Stimulated activated naive CD8-positive, alpha-beta T cell treated with anti-CD3 and anti-CD28 coated beads, Interleukin-15, Interleukin-2, amounts not matched to agents 100 ng/mL and 50 ng/mL, for 24 hours (primary cell): ENCODE measurements at regions not wholly inside any gene's neighbourhood (a gene's known extent, or its start where the extent isn't known, plus 50 kb on each side); places are given as distances from the start of the nearest gene placed in this dataset.

Experiments
- H3K27ac Mint-ChIP-seq: one replicate; pipeline ENCODE4 v1.8.0; 2021; ENCODE audit warnings: mild to moderate bottlenecking, mixed read lengths
- H3K27me3 Mint-ChIP-seq: one replicate; pipeline ENCODE4 v1.8.0; 2021; ENCODE audit warnings: mixed read lengths
- H3K36me3 Mint-ChIP-seq: one replicate; pipeline ENCODE4 v1.8.0; 2021; ENCODE audit warnings: low read depth, mixed read lengths
- H3K4me1 Mint-ChIP-seq: one replicate; pipeline ENCODE4 v1.8.0; 2021; ENCODE audit warnings: low read depth, mixed read lengths
- H3K4me3 Mint-ChIP-seq: one replicate; pipeline ENCODE4 v1.8.0; 2021; ENCODE audit warnings: mild to moderate bottlenecking, mixed read lengths
- H3K9me3 Mint-ChIP-seq: one replicate; pipeline ENCODE4 v1.8.0; 2021; ENCODE audit warnings: mixed read lengths

DNA sequence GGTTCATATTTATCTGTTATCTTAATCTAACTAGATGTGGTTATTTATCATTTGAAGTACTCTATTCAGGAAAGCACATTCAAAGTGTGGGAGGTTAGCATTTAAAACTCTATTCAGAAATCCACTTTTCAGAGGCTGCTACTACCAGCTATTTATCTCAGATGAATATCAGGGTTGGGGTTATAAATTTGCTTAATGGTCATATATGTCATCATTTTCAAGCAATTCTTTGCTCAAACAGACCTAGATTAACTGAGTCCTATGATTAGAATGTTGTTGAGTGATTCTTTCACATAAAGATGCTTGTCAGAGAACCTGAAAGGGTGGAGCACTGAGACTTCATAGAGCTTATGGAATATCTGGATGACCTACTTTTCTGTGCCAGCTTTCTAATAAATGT, 436.9 kb upstream of the TGFBR2 start:
- no peaks in the 10 kb centered on the region for H3K9me3 Mint-ChIP-seq
- no peak overlapping the region for H3K27ac Mint-ChIP-seq
- H3K36me3 Mint-ChIP-seq: no peaks in the 10 kb centered on the region
- no peaks in the 10 kb centered on the region for H3K27me3 Mint-ChIP-seq
- H3K4me3 Mint-ChIP-seq: no peak overlapping the region
- H3K4me1 Mint-ChIP-seq: no peaks in the 10 kb centered on the region

DNA sequence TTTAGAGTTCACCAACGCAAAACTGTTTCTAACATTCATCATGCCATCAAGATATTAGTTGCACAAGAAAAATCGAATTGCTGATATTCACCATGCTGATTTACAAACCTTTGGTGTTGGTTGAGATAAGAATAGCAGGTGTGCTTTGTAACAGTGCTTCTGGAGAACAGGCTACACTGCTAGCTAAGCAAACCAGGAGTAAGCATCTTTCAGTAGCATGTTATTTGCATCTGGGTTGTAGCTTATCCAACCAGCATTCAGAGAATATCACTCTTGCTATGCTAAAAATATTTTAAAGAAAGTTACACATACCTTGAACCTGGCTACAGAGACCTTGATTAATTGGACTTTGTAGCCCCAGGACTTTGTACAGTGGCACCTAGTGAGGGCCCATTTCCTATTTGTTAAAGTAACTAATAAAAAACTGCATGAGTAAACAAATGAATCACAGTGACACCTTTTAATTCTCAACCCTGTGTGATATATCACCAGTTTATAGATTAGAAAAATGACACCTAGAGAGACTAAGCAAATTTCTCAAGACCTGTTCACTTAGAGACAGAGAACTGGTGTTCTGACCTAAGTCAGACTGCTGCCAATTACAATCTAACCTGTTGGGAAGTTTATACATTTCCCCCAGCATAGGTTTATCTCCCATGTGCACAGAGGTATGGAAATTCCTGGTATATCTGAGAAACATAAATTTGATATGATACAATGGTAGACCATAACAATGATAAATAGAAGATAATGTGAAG, 435.5 kb upstream of the TGFBR2 start:
- Mint-ChIP-seq H3K36me3 (no peaks in the 10 kb centered on the region), H3K4me3 (no peak overlapping the region), H3K27ac (no peak overlapping the region), H3K27me3 (no peaks in the 10 kb centered on the region), H3K4me1 (no peaks in the 10 kb centered on the region), H3K9me3 (no peaks in the 10 kb centered on the region)

DNA sequence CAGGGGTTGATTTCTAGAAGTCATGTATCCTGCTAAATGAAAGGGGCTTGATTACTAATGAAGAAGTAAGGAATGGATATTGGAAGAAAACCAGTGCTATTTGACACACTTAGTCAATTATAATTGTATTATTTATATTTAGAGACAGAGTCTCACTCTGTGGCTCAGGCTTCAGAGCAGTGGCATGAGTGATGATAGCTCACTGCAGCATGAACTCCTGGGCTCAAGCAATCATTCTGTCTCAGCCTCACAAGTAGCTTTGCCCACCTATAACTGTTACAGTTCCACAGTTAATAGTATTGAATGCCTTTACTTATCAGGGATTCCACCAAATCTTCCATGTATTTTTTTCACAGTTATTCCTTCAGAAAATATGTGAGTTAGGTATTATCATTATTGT, 432.0 kb upstream of the TGFBR2 start:
- H3K27me3 Mint-ChIP-seq: no peaks in the 10 kb centered on the region
- H3K27ac Mint-ChIP-seq: no peak overlapping the region
- no peak overlapping the region for H3K4me3 Mint-ChIP-seq
- H3K9me3 Mint-ChIP-seq: no peaks in the 10 kb centered on the region
- no peaks in the 10 kb centered on the region for H3K36me3 Mint-ChIP-seq
- no peaks in the 10 kb centered on the region for H3K4me1 Mint-ChIP-seq

DNA sequence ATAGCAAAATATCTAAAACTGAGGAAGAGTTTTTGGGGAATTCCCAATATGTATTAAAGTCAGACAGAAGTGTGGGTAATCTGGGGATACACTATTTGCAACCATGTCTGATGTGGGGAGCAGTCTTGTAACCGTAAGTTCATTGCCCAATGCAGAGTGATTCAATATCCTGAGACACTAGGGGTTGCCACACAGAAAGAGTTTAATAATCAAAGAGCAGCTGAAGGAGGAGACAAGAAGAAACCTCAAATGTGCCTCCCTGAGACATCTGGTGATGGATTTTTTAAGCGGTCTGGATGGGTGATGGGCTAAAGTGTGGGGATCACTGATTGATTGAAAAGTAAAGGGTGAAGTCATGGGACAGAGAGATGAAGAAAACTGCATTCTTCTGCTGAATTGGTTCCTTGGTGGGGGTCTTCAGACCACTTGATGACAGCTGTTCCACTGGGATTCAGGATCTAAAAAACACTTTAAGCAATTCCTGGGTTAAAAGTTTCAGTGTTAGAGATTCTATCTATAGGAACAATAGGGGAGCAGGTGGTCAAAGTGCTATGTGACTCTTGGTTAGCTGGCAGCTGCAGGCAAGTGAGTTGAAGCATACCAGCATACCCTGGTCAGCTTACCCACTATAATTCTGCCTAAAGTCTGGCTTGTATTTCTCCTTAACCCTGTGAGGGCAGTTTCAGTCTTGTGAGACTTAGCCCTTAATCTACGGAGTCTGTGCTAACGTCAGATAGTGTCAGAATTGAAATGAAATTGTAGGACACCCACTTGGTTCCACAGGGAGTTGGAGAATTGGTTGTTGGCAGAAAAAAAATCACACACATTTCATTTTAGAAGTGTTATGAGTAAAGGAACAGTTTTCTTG, 425.9 kb upstream of the TGFBR2 start:
- H3K27me3 Mint-ChIP-seq: peaks cover 4% of the 10 kb centered on the region
- H3K27ac Mint-ChIP-seq: no peak overlapping the region
- no peaks in the 10 kb centered on the region for H3K9me3 Mint-ChIP-seq
- H3K36me3 Mint-ChIP-seq: no peaks in the 10 kb centered on the region
- no peaks in the 10 kb centered on the region for H3K4me1 Mint-ChIP-seq
- no peak overlapping the region for H3K4me3 Mint-ChIP-seq

DNA sequence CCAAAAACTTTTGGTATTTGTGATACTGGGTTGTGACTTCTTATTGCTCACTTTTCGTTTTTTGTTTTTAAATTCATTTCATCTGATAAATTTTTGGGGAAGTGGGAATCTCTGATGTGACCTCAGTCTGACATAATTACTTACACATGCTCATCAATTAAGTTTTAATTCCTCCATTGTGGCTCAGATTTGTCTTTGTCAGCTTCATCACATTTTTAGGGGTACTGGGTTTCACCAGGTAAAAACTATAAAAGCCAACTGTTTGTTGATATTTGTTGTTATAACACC, 425.3 kb upstream of the TGFBR2 start:
- peaks cover 4% of the 10 kb centered on the region for H3K27me3 Mint-ChIP-seq
- H3K9me3 Mint-ChIP-seq: no peaks in the 10 kb centered on the region
- no peak overlapping the region for H3K27ac Mint-ChIP-seq
- no peak overlapping the region for H3K4me3 Mint-ChIP-seq
- no peaks in the 10 kb centered on the region for H3K36me3 Mint-ChIP-seq
- no peaks in the 10 kb centered on the region for H3K4me1 Mint-ChIP-seq

DNA sequence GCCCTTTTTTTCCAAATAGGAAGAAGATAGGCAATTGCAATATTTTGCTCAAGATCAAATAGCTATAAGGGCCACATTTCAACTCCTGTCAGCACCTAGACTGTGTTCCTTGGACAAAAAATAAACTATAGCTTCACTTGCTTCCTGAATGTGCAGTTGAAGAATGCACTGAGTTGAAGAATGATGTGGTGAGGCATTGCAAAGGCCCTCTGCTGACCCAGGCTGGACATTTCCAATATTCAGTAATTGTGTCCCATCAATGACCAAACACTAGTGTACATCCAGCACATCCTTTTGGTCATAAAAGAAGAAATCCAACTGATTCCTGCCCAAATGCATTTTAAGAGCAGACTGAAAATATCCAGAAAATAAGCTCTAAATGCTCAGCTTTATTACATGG, 424.8 kb upstream of the TGFBR2 start:
- Mint-ChIP-seq H3K27me3 (peaks cover 7% of the 10 kb centered on the region), H3K4me1 (no peaks in the 10 kb centered on the region), H3K36me3 (no peaks in the 10 kb centered on the region), H3K4me3 (no peak overlapping the region), H3K9me3 (no peaks in the 10 kb centered on the region), H3K27ac (no peak overlapping the region)

DNA sequence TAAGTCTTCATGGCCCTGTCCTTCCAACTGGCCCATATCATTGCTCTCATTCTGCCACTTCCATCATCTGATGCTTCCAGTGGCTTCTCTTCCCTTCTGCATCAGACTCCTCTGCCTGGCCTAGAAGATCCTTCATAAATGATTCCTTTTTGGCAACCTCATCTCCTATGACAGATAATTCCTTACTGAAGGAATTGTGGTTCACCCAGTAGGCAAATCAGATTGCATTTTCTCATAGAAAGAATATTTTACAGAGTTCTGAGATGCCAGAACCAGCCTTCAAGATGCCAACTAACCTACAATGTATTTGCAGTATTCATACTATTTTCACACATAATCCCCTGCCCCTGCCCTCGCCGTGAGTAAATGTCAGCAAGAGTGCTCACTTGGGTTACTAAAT, 423.0 kb upstream of the TGFBR2 start:
- no peak overlapping the region for H3K4me3 Mint-ChIP-seq
- H3K9me3 Mint-ChIP-seq: no peaks in the 10 kb centered on the region
- H3K27me3 Mint-ChIP-seq: peaks cover 11% of the 10 kb centered on the region
- no peaks in the 10 kb centered on the region for H3K4me1 Mint-ChIP-seq
- no peak overlapping the region for H3K27ac Mint-ChIP-seq
- no peaks in the 10 kb centered on the region for H3K36me3 Mint-ChIP-seq

DNA sequence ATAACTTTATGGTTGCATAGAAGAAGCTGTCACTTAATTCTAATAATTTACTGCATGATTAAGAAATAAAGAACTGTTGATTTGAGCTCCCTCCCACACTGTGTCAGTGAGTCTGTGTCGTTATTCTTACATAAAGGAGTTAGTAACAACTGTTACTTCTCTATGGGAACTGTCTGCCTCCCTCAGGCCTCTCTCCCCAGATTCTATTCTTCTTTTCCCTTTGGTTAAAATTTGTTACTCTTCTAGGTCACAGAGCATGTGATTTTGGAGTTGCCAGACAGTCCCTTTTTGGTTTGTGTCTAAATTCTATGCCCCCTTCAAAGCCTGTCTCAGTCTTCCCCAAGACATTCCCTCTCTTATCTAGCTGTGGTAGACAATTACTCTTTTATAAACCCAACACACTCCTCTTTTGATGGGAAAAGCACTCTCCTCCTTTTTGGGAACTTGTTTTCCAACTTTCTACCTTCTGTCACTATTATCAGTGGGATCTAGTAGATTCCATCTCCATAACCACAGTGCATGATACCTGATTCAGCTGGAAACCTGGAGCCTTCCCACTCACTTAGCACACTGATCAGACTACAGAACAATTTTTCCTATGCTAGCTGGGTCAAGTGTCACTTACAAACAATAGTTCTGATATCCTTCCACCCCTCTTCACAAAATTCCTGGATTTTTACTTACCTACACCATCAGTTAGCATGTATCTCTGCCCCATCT, 422.1 kb upstream of the TGFBR2 start:
- no peaks in the 10 kb centered on the region for H3K4me1 Mint-ChIP-seq
- peaks cover 11% of the 10 kb centered on the region for H3K27me3 Mint-ChIP-seq
- no peaks in the 10 kb centered on the region for H3K36me3 Mint-ChIP-seq
- H3K27ac Mint-ChIP-seq: no peak overlapping the region
- H3K4me3 Mint-ChIP-seq: no peak overlapping the region
- H3K9me3 Mint-ChIP-seq: no peaks in the 10 kb centered on the region

DNA sequence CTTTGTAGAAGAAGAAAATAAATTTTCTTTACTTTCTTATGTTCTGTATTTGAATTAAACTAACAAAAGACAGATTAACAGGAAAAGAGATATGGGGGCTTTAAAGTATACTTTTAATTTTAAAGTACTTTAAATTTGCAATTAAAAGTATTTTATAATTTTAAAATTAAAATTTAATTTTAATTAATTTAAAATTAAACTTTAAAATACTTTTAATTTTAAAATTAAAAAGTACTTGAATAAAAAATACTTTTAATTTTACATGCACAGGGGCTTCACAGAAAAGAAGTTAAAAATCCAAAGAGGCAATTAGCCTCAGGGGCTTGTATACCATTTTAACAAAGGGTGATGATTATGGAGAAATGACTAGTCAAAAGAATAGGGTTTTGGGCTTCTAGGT, 420.5 kb upstream of the TGFBR2 start:
- peaks cover 11% of the 10 kb centered on the region for H3K27me3 Mint-ChIP-seq
- H3K4me1 Mint-ChIP-seq: no peaks in the 10 kb centered on the region

DNA sequence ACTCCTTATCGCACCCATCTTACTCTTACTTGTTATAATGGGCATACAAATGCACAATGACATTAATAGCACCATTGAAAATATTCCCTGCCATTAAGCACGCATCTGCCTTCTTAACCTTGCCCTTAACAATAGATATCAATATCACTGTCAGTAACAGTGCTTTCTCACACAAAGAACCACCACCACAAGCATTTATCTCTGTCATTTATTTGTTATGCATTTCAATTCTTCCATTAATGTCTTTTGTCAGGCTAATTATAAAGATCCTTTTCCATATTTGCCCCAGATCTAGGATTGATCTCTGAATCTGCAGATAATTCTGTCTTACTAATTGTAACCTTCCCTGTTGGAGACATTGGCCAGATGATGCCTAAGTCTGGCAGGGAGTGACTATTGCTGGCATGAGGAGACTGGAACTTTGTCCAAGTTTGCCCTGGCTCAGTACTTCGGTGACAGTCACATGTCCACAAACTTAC, 419.6 kb upstream of the TGFBR2 start:
- peaks cover 11% of the 10 kb centered on the region for H3K27me3 Mint-ChIP-seq
- no peak overlapping the region for H3K27ac Mint-ChIP-seq
- no peaks in the 10 kb centered on the region for H3K36me3 Mint-ChIP-seq
- H3K4me1 Mint-ChIP-seq: no peaks in the 10 kb centered on the region
- H3K9me3 Mint-ChIP-seq: no peaks in the 10 kb centered on the region
- no peak overlapping the region for H3K4me3 Mint-ChIP-seq

More for the DNA sequence above, 420.5 kb upstream of the TGFBR2 start:
- H3K36me3 Mint-ChIP-seq: no peaks in the 10 kb centered on the region
- no peaks in the 10 kb centered on the region for H3K9me3 Mint-ChIP-seq
- no peak overlapping the region for H3K4me3 Mint-ChIP-seq
- no peak overlapping the region for H3K27ac Mint-ChIP-seq

DNA sequence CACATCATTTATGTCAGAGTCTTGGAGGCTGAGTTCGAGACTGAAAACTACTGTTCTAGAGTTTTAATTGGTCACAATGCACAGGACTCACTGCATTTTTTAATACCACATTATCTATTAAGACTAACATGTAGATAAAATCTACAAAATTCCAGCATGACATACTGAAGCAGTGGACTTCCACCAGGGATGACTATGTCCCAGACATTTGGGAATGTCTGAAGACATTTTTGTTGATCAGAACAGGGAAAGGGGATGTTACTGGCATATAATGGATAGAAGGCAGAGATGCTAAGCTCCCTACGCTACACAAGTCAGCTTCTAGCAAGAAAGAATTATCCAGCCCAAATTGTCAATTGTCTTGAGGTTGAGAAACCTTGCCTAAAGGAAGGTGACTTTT, 419.0 kb upstream of the TGFBR2 start:
- peaks cover 11% of the 10 kb centered on the region for H3K27me3 Mint-ChIP-seq
- H3K27ac Mint-ChIP-seq: no peak overlapping the region
- no peaks in the 10 kb centered on the region for H3K36me3 Mint-ChIP-seq
- no peaks in the 10 kb centered on the region for H3K4me1 Mint-ChIP-seq
- H3K9me3 Mint-ChIP-seq: no peaks in the 10 kb centered on the region
- no peak overlapping the region for H3K4me3 Mint-ChIP-seq

DNA sequence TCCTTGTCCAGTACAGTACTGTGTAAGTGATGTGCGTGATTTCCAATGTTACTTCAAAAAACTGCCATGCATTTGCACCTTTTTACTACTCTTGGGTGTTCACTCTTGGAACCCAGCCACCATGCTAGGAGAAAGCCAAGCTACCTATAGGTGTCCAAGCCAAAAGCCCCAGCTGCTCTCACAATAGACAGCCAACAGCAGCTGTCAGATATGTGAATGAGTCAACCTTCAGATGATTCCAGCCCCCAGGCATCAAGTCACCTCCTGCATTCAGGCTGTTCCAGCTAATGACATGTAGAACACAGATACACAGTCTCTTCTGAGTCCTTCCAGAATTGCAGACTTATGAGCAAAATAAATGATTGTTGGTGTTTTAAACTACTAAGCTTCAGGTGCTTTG, 417.7 kb upstream of the TGFBR2 start:
- Mint-ChIP-seq H3K9me3 (no peaks in the 10 kb centered on the region), H3K4me3 (no peak overlapping the region), H3K27me3 (peaks cover 11% of the 10 kb centered on the region), H3K4me1 (peaks cover 4% of the 10 kb centered on the region), H3K36me3 (no peaks in the 10 kb centered on the region), H3K27ac (no peak overlapping the region)

DNA sequence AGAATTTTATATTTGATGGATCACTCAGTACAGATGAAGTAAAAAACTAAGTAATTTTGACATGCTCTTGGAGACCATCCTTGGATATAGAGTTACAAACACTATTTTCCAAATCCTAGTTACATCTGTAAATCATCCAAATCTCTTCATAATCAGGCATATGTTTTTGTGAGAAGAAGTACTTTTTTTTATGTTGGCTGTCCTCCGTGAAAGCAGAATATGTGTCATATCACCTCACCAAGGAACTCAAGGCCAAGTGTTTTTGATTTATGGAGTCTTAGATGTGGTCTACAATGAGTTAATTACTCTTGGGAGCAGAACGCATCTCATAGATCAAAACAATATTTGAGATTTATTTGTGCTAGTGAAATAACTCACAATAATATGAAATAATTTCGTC, 416.5 kb upstream of the TGFBR2 start:
- Mint-ChIP-seq H3K36me3 (no peaks in the 10 kb centered on the region), H3K27ac (no peak overlapping the region), H3K4me3 (no peak overlapping the region), H3K27me3 (peaks cover 7% of the 10 kb centered on the region), H3K4me1 (peaks cover 7% of the 10 kb centered on the region), H3K9me3 (no peaks in the 10 kb centered on the region)

DNA sequence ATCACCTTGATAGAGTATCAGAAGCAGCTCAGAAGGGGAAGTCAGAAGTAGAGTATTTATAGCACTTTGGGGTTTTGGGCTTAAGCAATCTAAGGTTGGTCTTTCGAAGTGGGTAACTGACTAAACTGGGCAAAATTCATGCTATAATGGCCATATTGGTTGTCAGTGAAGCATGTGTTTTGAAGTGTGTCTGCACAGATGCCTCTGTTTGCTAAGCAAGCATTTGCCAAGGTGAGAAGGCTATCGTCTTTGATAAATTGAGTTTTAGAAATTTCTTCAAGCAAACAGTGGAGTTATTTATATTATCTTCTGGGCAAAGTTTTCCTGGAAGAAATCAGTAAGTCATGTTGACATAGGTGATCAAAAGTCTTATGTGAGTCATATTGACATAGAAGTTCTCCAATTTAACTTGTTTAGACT, 412.8 kb upstream of the TGFBR2 start:
- peaks cover 10% of the 10 kb centered on the region for H3K4me1 Mint-ChIP-seq
- H3K36me3 Mint-ChIP-seq: no peaks in the 10 kb centered on the region
- H3K4me3 Mint-ChIP-seq: no peak overlapping the region
- H3K27me3 Mint-ChIP-seq: no peaks in the 10 kb centered on the region
- no peak overlapping the region for H3K27ac Mint-ChIP-seq
- no peaks in the 10 kb centered on the region for H3K9me3 Mint-ChIP-seq

DNA sequence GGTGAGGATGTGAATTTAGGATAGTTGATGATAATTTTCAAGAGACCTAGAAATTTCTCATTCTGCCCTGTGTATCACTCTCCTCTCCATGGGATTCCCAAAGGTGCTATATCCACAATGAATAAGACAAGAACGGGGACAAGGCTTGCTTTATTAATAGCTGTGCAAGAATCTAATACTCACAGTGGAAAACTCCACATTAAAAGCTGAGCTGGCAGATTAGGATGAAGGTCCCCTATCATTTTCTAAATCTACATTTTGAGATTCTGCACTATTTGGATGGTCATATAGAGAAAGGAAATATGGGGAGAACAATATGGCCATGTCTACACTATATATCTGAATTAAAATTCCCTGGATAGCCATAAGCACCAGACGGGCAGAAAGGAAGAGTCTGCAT, 411.0 kb upstream of the TGFBR2 start:
- H3K4me1 Mint-ChIP-seq: peaks cover 10% of the 10 kb centered on the region
- H3K27me3 Mint-ChIP-seq: no peaks in the 10 kb centered on the region
- no peak overlapping the region for H3K27ac Mint-ChIP-seq
- H3K4me3 Mint-ChIP-seq: no peak overlapping the region
- H3K36me3 Mint-ChIP-seq: no peaks in the 10 kb centered on the region
- no peaks in the 10 kb centered on the region for H3K9me3 Mint-ChIP-seq
